T-helper 1 cell (primary cell): ENCODE measurements at regions not wholly inside any gene's neighbourhood (a gene's known extent, or its start where the extent isn't known, plus 50 kb on each side); places are given as distances from the start of the nearest gene placed in this dataset.

Experiments
- DNase-seq, 5 donors: peaks; one replicate each; pipeline ENCODE4 v3.0.0-alpha.2; 2012 to 2020

DNA sequence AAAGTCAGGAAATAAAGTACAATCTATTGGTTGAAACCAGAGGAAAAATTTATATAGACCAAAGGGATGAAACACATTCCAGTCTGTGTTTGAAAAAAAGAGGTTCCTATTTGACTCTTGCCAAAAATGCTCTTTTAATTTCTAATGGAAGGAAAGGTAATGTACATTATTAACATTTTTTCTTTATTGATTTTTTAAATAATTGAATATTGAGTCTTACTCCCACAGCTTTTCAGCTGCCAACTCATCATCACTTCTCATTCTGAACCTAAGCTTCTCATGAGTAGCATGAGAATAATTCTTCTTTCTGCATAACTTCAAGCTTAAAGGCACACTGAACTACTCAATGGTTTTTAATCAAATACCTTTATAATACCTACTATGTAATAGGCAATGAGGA lies 49.8 kb upstream of the FHIP2A start:
- DNase-seq: no peak
